Kidney (tissue), 13 donors: ENCODE measurements at regions not wholly inside any gene's neighbourhood (a gene's known extent, or its start where the extent isn't known, plus 50 kb on each side); places are given as distances from the start of the nearest gene placed in this dataset.

ENCODE experiments used
- DNase-seq, 5 donors: peaks; one replicate each; pipeline ENCODE4 v3.0.0-alpha.2; 2013 to 2020
- FAIRE-seq: peaks from 2 replicates; lab custom pipeline; 2012; peaks lifted over from hg19 to GRCh38; lab: Jason Lieb, UNC
- H3K27ac ChIP-seq, 2 donors: one replicate each; pipeline ENCODE4 v1.7.0; 2013; ENCODE audit warnings: low read depth in 2 of 2, low read length in 2 of 2, inconsistent platforms in 1 of 2
- H3K27me3 ChIP-seq: one replicate; pipeline ENCODE4 v1.7.1; 2013; ENCODE audit warnings: low read length, inconsistent platforms; ENCODE audit not compliant: control insufficient read depth, insufficient read depth
- H3K36me3 ChIP-seq, 3 donors: one replicate each; pipeline versions ENCODE4 v1.7.0 to v1.7.1; 2013; ENCODE audit warnings: low read length in 3 of 3, control low read depth in 1 of 3, inconsistent platforms in 1 of 3; ENCODE audit not compliant: insufficient read depth in 3 of 3, control insufficient read depth in 2 of 3
- H3K4me1 ChIP-seq, 3 donors: one replicate each; pipeline versions ENCODE4 v1.7.0 to v1.7.1; 2013; ENCODE audit warnings: low read length in 3 of 3, inconsistent platforms in 1 of 3, low read depth in 1 of 3; ENCODE audit not compliant: control insufficient read depth in 2 of 3, insufficient read depth in 2 of 3
- H3K4me3 ChIP-seq, 3 donors: one replicate each; pipeline versions ENCODE4 v1.7.0 to v1.8.1; 2013; ENCODE audit warnings: low read length in 3 of 3, control low read depth in 1 of 3, inconsistent platforms in 1 of 3
- H3K9ac ChIP-seq, 3 donors: one replicate each; pipeline versions ENCODE4 v1.7.0 to v1.7.1; 2013; ENCODE audit warnings: low read length in 3 of 3, control low read depth in 1 of 3, inconsistent platforms in 1 of 3
- H3K9me3 ChIP-seq, 3 donors: one replicate each; pipeline versions ENCODE4 v1.7.0 to v1.7.1; 2013; ENCODE audit warnings: low read length in 3 of 3, control low read depth in 1 of 3, inconsistent platforms in 1 of 3; ENCODE audit not compliant: control insufficient read depth in 2 of 3, insufficient read depth in 1 of 3
- CTCF ChIP-seq: IDR thresholded peaks from 3 replicates; pipeline ENCODE4 v1.5.1; 2012; ENCODE audit warnings: mild to moderate bottlenecking, moderate library complexity, borderline replicate concordance; ENCODE audit not compliant: insufficient read depth; ENCODE audit errors: extremely low read depth
- intact Hi-C: fragments of 100-400 bp; cut with DNase I; formaldehyde crosslinking; loops from one replicate; pipeline ENCODE4 v1.11.1; 2022
- donor health status: control.
- donor health status: control.
- donor health status: control.
- donor health status: control.
- donor health status: control.
- donor health status: DM: yes; HTN: yes; CAD: no.
- donor health status: Normal renal cell carcinoma (clear cell type).

- Histone ChIP-seq H3K9me3 (no peaks in the 10 kb centered on the region), H3K27ac (no peak overlapping the region), H3K4me3 (no peak overlapping the region), H3K27me3 (no peaks in the 10 kb centered on the region), H3K36me3 (no peaks in the 10 kb centered on the region), H3K4me1 (no peaks in the 10 kb centered on the region), H3K9ac (no peak overlapping the region)
- intact Hi-C loops, result no loop called here
- TF ChIP-seq CTCF, result no peak
- DNase-seq, result no peak
- FAIRE-seq, result no peak
Measured at GRCh38 chr17:14845591-14846281, 419.4 kb downstream of the PMP22 start.

- no peaks in the 10 kb centered on the region for H3K4me1 ChIP-seq
- FAIRE-seq (no peak), DNase-seq (no peak)
- no peak overlapping the region for H3K4me3 ChIP-seq
- intact Hi-C loops, result no loop called here
- no peak overlapping the region for H3K27ac ChIP-seq
- H3K36me3 ChIP-seq, result no peaks in the 10 kb centered on the region
- TF ChIP-seq CTCF, result no peak
- no peak overlapping the region for H3K9ac ChIP-seq
- no peaks in the 10 kb centered on the region for H3K27me3 ChIP-seq
- no peaks in the 10 kb centered on the region for H3K9me3 ChIP-seq
Measured at GRCh38 chr17:14843086-14843795, 421.9 kb downstream of the PMP22 start.

GRCh38 chr17:14840616-14841231 lies 424.4 kb downstream of the PMP22 start:
- Histone ChIP-seq H3K36me3 (no peaks in the 10 kb centered on the region), H3K9ac (no peak overlapping the region), H3K9me3 (peaks cover 0 to 5% (median 0%) of the 10 kb centered on the region in 3 donors), H3K27ac (no peak overlapping the region), H3K27me3 (no peaks in the 10 kb centered on the region), H3K4me3 (no peak overlapping the region), H3K4me1 (no peaks in the 10 kb centered on the region)
- FAIRE-seq, result no peak
- DNase-seq, result no peak
- intact Hi-C loops, result no loop called here
- no peak for TF ChIP-seq CTCF
